Uterus (tissue), 3 donors: ENCODE measurements at regions not wholly inside any gene's neighbourhood (a gene's known extent, or its start where the extent isn't known, plus 50 kb on each side); places are given as distances from the start of the nearest gene placed in this dataset.

Experiments
- DNase-seq, 2 donors: peaks; one replicate each; pipeline ENCODE4 v3.0.0-alpha.2; 2019 to 2020
- H3K27ac ChIP-seq, 2 donors: fragments of 200-600 bp; sonication (generic); 1 replicate in 1 of 2; 2 replicates in 1 of 2; pipeline ENCODE4 v1.5.1; 2016 to 2018
- H3K27me3 ChIP-seq, 2 donors: fragments of 200-600 bp; sonication (generic); one replicate each; pipeline ENCODE4 v1.5.1; 2018 to 2019; ENCODE audit warnings: control low read depth in 1 of 2
- H3K36me3 ChIP-seq, 2 donors: fragments of 200-600 bp; sonication (generic); one replicate each; pipeline ENCODE4 v1.5.1; 2019; ENCODE audit warnings: control low read depth in 1 of 2
- H3K4me1 ChIP-seq, 2 donors: fragments of 200-600 bp; sonication (generic); one replicate each; pipeline ENCODE4 v1.5.1; 2018 to 2019; ENCODE audit warnings: control low read depth in 1 of 2
- H3K4me3 ChIP-seq, 2 donors: fragments of 200-600 bp; sonication (generic); 1 replicate in 1 of 2; 2 replicates in 1 of 2; pipeline ENCODE4 v1.5.1; 2018 to 2019; ENCODE audit warnings: mild to moderate bottlenecking in 1 of 2
- H3K9me3 ChIP-seq, 2 donors: fragments of 200-600 bp; sonication (generic); one replicate each; pipeline ENCODE4 v1.5.1; 2019; ENCODE audit warnings: control low read depth in 1 of 2
- CTCF ChIP-seq, 4 experiments: fragments of 200-600 bp in 2 of 4; fragments of 450-650 bp in 2 of 4; sonication (generic) in 2 of 4; IDR thresholded peaks; one replicate each; pipeline ENCODE4 v1.5.1; 2016 to 2019; ENCODE audit warnings: antibody characterized with exemption in 4 of 4, mild to moderate bottlenecking in 2 of 4, moderate library complexity in 1 of 4
- POLR2A ChIP-seq, 2 donors: fragments of 450-650 bp; IDR thresholded peaks; one replicate each; pipeline ENCODE4 v1.6.1; 2016; ENCODE audit warnings: antibody characterized with exemption in 2 of 2, mild to moderate bottlenecking in 1 of 2, moderate library complexity in 1 of 2
- intact Hi-C: fragments of 100-400 bp; cut with DNase I; formaldehyde crosslinking; loops from one replicate; pipeline ENCODE4 v1.15.1; 2023; ENCODE audit warnings: low total_unique reads
- donor health status: DM: yes; HTN: yes; CAD: no.

GRCh38 chr15:57821826-57822225 lies 115.3 kb downstream of the POLR2M start:
- Histone ChIP-seq H3K27me3 (no peaks in the 10 kb centered on the region), H3K9me3 (no peaks in the 10 kb centered on the region), H3K4me3 (no peak overlapping the region), H3K36me3 (no peaks in the 10 kb centered on the region), H3K4me1 (no peaks in the 10 kb centered on the region), H3K27ac (no peak overlapping the region)
- DNase-seq = no peak
- TF ChIP-seq POLR2A (IDR thresholded peaks at IDR 0.05) (no peak), CTCF (IDR thresholded peaks at IDR 0.05) (no peak)
- intact Hi-C loops = no loop called here

GRCh38 chr15:57823325-57823882 lies 116.9 kb downstream of the POLR2M start:
- intact Hi-C loops = no loop called here
- no peak for DNase-seq
- no peaks in the 10 kb centered on the region for H3K9me3 ChIP-seq
- no peak overlapping the region for H3K27ac ChIP-seq
- no peaks in the 10 kb centered on the region for H3K27me3 ChIP-seq
- no peaks in the 10 kb centered on the region for H3K4me1 ChIP-seq
- TF ChIP-seq CTCF (IDR thresholded peaks at IDR 0.05) (no peak), POLR2A (IDR thresholded peaks at IDR 0.05) (no peak)
- no peak overlapping the region for H3K4me3 ChIP-seq
- no peaks in the 10 kb centered on the region for H3K36me3 ChIP-seq

GRCh38 chr15:57824186-57824585 lies 117.7 kb downstream of the POLR2M start:
- H3K36me3 ChIP-seq = no peaks in the 10 kb centered on the region
- no peak for DNase-seq
- no peak overlapping the region for H3K4me3 ChIP-seq
- H3K4me1 ChIP-seq = no peaks in the 10 kb centered on the region
- H3K27me3 ChIP-seq = no peaks in the 10 kb centered on the region
- H3K27ac ChIP-seq = no peak overlapping the region
- intact Hi-C loops = no loop called here
- TF ChIP-seq CTCF (IDR thresholded peaks at IDR 0.05) (no peak), POLR2A (IDR thresholded peaks at IDR 0.05) (no peak)
- H3K9me3 ChIP-seq = no peaks in the 10 kb centered on the region

- no peak for DNase-seq
- H3K9me3 ChIP-seq = no peaks in the 10 kb centered on the region
- no peak overlapping the region for H3K27ac ChIP-seq
- H3K4me1 ChIP-seq = no peaks in the 10 kb centered on the region
- H3K4me3 ChIP-seq = no peak overlapping the region
- H3K27me3 ChIP-seq = no peaks in the 10 kb centered on the region
- H3K36me3 ChIP-seq = no peaks in the 10 kb centered on the region
- intact Hi-C loops = no loop called here
- TF ChIP-seq CTCF (IDR thresholded peaks at IDR 0.05) = no peak
- TF ChIP-seq POLR2A (IDR thresholded peaks at IDR 0.05) = no peak
These were observed 120.5 kb downstream of the POLR2M start for GRCh38 chr15:57827021-57827420.

GRCh38 chr15:57827971-57828370 lies 121.5 kb downstream of the POLR2M start:
- no peak for DNase-seq
- TF ChIP-seq CTCF (IDR thresholded peaks at IDR 0.05) (no peak), POLR2A (IDR thresholded peaks at IDR 0.05) (no peak)
- Histone ChIP-seq H3K36me3 (no peaks in the 10 kb centered on the region), H3K27ac (no peak overlapping the region), H3K4me3 (no peak overlapping the region), H3K9me3 (no peaks in the 10 kb centered on the region), H3K27me3 (no peaks in the 10 kb centered on the region), H3K4me1 (no peaks in the 10 kb centered on the region)
- intact Hi-C loops = no loop called here
